SJSA1 (cell line): ENCODE measurements at regions not wholly inside any gene's neighbourhood (a gene's known extent, or its start where the extent isn't known, plus 50 kb on each side); places are given as distances from the start of the nearest gene placed in this dataset.
"Not testable (repeated sequence)": the region's sequence is repeated elsewhere in the genome, so short reads cannot be mapped to it uniquely, and the experiment has no call there.

Source experiments
- DNase-seq, 2 experiments: peaks; one replicate each; pipeline ENCODE4 v3.0.0-alpha.2; 2015 to 2020; ENCODE audit warnings: low spot score in 2 of 2, low read depth in 1 of 2
- H3K27ac ChIP-seq: fragments of 250-450 bp; sonication (Bioruptor Pico); 2 replicates; pipeline ENCODE4 v1.5.1; 2020; ENCODE audit warnings: mild to moderate bottlenecking, moderate library complexity
- H3K27me3 ChIP-seq: fragments of 250-450 bp; sonication (Bioruptor Pico); replicated peaks from 2 replicates; pipeline ENCODE4 v1.5.1; 2020; ENCODE audit warnings: mild to moderate bottlenecking, moderate library complexity
- H3K36me3 ChIP-seq: fragments of 250-450 bp; sonication (Bioruptor Pico); 2 replicates; pipeline ENCODE4 v1.5.1; 2020; ENCODE audit warnings: mild to moderate bottlenecking
- H3K4me1 ChIP-seq: fragments of 250-450 bp; sonication (Bioruptor Pico); replicated peaks from 2 replicates; pipeline ENCODE4 v1.6.1; 2021; ENCODE audit warnings: mild to moderate bottlenecking
- H3K4me3 ChIP-seq: fragments of 250-450 bp; sonication (Bioruptor Pico); 2 replicates; pipeline ENCODE4 v1.5.1; 2020; ENCODE audit warnings: mild to moderate bottlenecking
- H3K9me3 ChIP-seq: fragments of 250-450 bp; sonication (Bioruptor Pico); replicated peaks from 2 replicates; pipeline ENCODE4 v1.5.1; 2020; ENCODE audit warnings: mild to moderate bottlenecking

GRCh38 chr2:216768908-216769411 lies 73.6 kb upstream of the IGFBP5 start:
- H3K27me3 ChIP-seq: no peaks in the 10 kb centered on the region; the same call in 1 of the 2 replicates
- H3K4me3 ChIP-seq: no peak overlapping the region
- H3K4me1 ChIP-seq: no peaks in the 10 kb centered on the region
- H3K27ac ChIP-seq: no peak overlapping the region
- DNase-seq: no peak
- no peaks in the 10 kb centered on the region for H3K36me3 ChIP-seq
- no peaks in the 10 kb centered on the region for H3K9me3 ChIP-seq

GRCh38 chr2:216765761-216766262 lies 70.5 kb upstream of the IGFBP5 start:
- H3K27ac ChIP-seq: no peak overlapping the region
- DNase-seq: no peak
- H3K36me3 ChIP-seq: no peaks in the 10 kb centered on the region
- no peaks in the 10 kb centered on the region for H3K9me3 ChIP-seq
- no peaks in the 10 kb centered on the region for H3K4me1 ChIP-seq
- H3K4me3 ChIP-seq: no peak overlapping the region
- no peaks in the 10 kb centered on the region; the same call in 1 of the 2 replicates for H3K27me3 ChIP-seq

GRCh38 chr2:216763396-216763795 lies 68.0 kb upstream of the IGFBP5 start:
- Histone ChIP-seq H3K27me3 (no peaks in the 10 kb centered on the region; the same call in 1 of the 2 replicates), H3K36me3 (no peaks in the 10 kb centered on the region), H3K4me3 (no peak overlapping the region), H3K9me3 (no peaks in the 10 kb centered on the region), H3K4me1 (no peaks in the 10 kb centered on the region), H3K27ac (no peak overlapping the region)
- DNase-seq: no peak

- Histone ChIP-seq H3K36me3 (no peaks in the 10 kb centered on the region), H3K27me3 (peaks cover 4% of the 10 kb centered on the region; the same call in 1 of the 2 replicates), H3K4me1 (no peaks in the 10 kb centered on the region), H3K4me3 (no peak overlapping the region), H3K27ac (no peak overlapping the region), H3K9me3 (no peaks in the 10 kb centered on the region)
- no peak for DNase-seq
Observed at GRCh38 chr2:216761809-216762208, 66.5 kb upstream of the IGFBP5 start.

- no peak overlapping the region for H3K4me3 ChIP-seq
- no peaks in the 10 kb centered on the region for H3K4me1 ChIP-seq
- H3K9me3 ChIP-seq: no peaks in the 10 kb centered on the region
- no peak for DNase-seq
- peaks cover 4% of the 10 kb centered on the region; the same call in 1 of the 2 replicates for H3K27me3 ChIP-seq
- H3K36me3 ChIP-seq: no peaks in the 10 kb centered on the region
- H3K27ac ChIP-seq: no peak overlapping the region
Observed at GRCh38 chr2:216761133-216761532, 65.8 kb upstream of the IGFBP5 start.

GRCh38 chr2:216758256-216759155 lies 63.2 kb upstream of the IGFBP5 start:
- H3K27me3 ChIP-seq: peaks cover 4% of the 10 kb centered on the region; the same call in 1 of the 2 replicates
- H3K36me3 ChIP-seq: no peaks in the 10 kb centered on the region
- H3K27ac ChIP-seq: no peak overlapping the region
- H3K4me1 ChIP-seq: no peaks in the 10 kb centered on the region
- DNase-seq: no peak
- no peak overlapping the region for H3K4me3 ChIP-seq
- H3K9me3 ChIP-seq: no peaks in the 10 kb centered on the region

GRCh38 chr2:216757532-216757931 lies 62.2 kb upstream of the IGFBP5 start:
- Histone ChIP-seq H3K27ac (no peak overlapping the region), H3K36me3 (no peaks in the 10 kb centered on the region), H3K4me1 (no peaks in the 10 kb centered on the region), H3K9me3 (no peaks in the 10 kb centered on the region), H3K4me3 (no peak overlapping the region), H3K27me3 (0 out of 2 replicates have a peak, but pooled peaks cover 4% of the 10 kb centered on the region)
- no peak for DNase-seq

GRCh38 chr2:216756435-216756834 lies 61.1 kb upstream of the IGFBP5 start:
- Histone ChIP-seq H3K36me3 (no peaks in the 10 kb centered on the region), H3K27ac (no peak overlapping the region), H3K4me3 (no peak overlapping the region), H3K9me3 (no peaks in the 10 kb centered on the region), H3K27me3 (0 out of 2 replicates have a peak, but pooled peaks cover 4% of the 10 kb centered on the region), H3K4me1 (no peaks in the 10 kb centered on the region)
- DNase-seq: no peak

- Histone ChIP-seq H3K4me1 (no peaks in the 10 kb centered on the region), H3K9me3 (no peaks in the 10 kb centered on the region), H3K27me3 (0 out of 2 replicates have a peak, but pooled peaks cover 4% of the 10 kb centered on the region), H3K27ac (no peak overlapping the region), H3K4me3 (no peak overlapping the region), H3K36me3 (no peaks in the 10 kb centered on the region)
- DNase-seq: no peak
Observed at GRCh38 chr2:216754812-216755211, 59.5 kb upstream of the IGFBP5 start.

- Histone ChIP-seq H3K4me1 (no peaks in the 10 kb centered on the region), H3K4me3 (no peak overlapping the region), H3K36me3 (no peaks in the 10 kb centered on the region), H3K9me3 (no peaks in the 10 kb centered on the region), H3K27me3 (0 out of 2 replicates have a peak, but pooled peaks cover 4% of the 10 kb centered on the region), H3K27ac (no peak overlapping the region)
- no peak for DNase-seq
Observed at GRCh38 chr2:216754336-216754735, 59.0 kb upstream of the IGFBP5 start.

- Histone ChIP-seq H3K36me3 (no peaks in the 10 kb centered on the region), H3K4me3 (no peak overlapping the region), H3K27ac (no peak overlapping the region), H3K27me3 (0 out of 2 replicates have a peak, but pooled peaks cover 1% of the 10 kb centered on the region), H3K4me1 (no peaks in the 10 kb centered on the region), H3K9me3 (no peaks in the 10 kb centered on the region)
- DNase-seq: no peak
Observed at GRCh38 chr2:216752855-216753505, 57.6 kb upstream of the IGFBP5 start.

GRCh38 chr2:216750750-216751149 lies 55.4 kb upstream of the IGFBP5 start:
- H3K4me3 ChIP-seq, H3K27me3 ChIP-seq, H3K4me1 ChIP-seq, H3K27ac ChIP-seq, H3K36me3 ChIP-seq, H3K9me3 ChIP-seq, DNase-seq: not testable (repeated sequence)

GRCh38 chr2:216746268-216746667 lies 50.9 kb upstream of the IGFBP5 start:
- H3K27me3 ChIP-seq, H3K4me1 ChIP-seq, DNase-seq, H3K27ac ChIP-seq, H3K4me3 ChIP-seq, H3K9me3 ChIP-seq, H3K36me3 ChIP-seq: not testable (repeated sequence)

- DNase-seq: no peak
- H3K27ac ChIP-seq: no peak overlapping the region
- no peaks in the 10 kb centered on the region for H3K4me1 ChIP-seq
- 0 out of 2 replicates have a peak, but pooled peaks cover 2% of the 10 kb centered on the region for H3K27me3 ChIP-seq
- no peaks in the 10 kb centered on the region for H3K9me3 ChIP-seq
- no peaks in the 10 kb centered on the region for H3K36me3 ChIP-seq
- H3K4me3 ChIP-seq: no peak overlapping the region
Observed at GRCh38 chr2:216745453-216745852, 50.1 kb upstream of the IGFBP5 start.
